ENCODE measurements at regions not wholly inside any gene's neighbourhood (a gene's known extent, or its start where the extent isn't known, plus 50 kb on each side); places are given as distances from the start of the nearest gene placed in this dataset.
A peak's percentile ranks its signal among the peaks of the same experiment; 100 is the strongest.

GRCh38 chr10:4685904-4686643 lies 139.9 kb upstream of the AKR1E2 start:
- no peak overlapping the region for H2AFZ ChIP-seq (ENCODE audit: low read length)
- TF ChIP-seq EZH2 (IDR thresholded peaks at IDR 0.05; ENCODE audit: low read length, unreplicated experiment) (no peak), EZH2phosphoT487 (IDR thresholded peaks at IDR 0.05; ENCODE audit: borderline replicate concordance, low read length) (no peak), CTCF (conservative IDR thresholded peaks at IDR 0.05; ENCODE audit: low read depth, low read length) (no peak)
- BruUV-seq (replicated peaks) = TSS peak; percentile 68

GRCh38 chr10:4685491-4685890 lies 140.5 kb upstream of the AKR1E2 start:
- DNase-seq = no peak
- Histone ChIP-seq H4K20me1 (ENCODE audit: low read length) (no peaks in the 10 kb centered on the region), H3K27me3 (ENCODE audit: low read length) (no peaks in the 10 kb centered on the region), H3K27ac (ENCODE audit: low read length) (peak overlapping the region; percentile 100), H3K9ac (ENCODE audit: low read length) (peak overlapping the region; percentile 88), H3K79me2 (ENCODE audit: low read length) (no peaks in the 10 kb centered on the region), H2AFZ (ENCODE audit: low read length) (no peak overlapping the region), H3K9me2 (replicated peaks; ENCODE audit: low read length) (no peaks in the 10 kb centered on the region), H3K4me3 (ENCODE audit: low read length) (no peak overlapping the region), H3K9me3 (ENCODE audit: low read length) (no peaks in the 10 kb centered on the region), H3K36me3 (ENCODE audit: low read depth, low read length) (no peaks in the 10 kb centered on the region), H3K4me1 (ENCODE audit: insufficient read depth, low read length) (peaks cover 52% of the 10 kb centered on the region), H3K4me2 (ENCODE audit: low read length) (no peak overlapping the region), H3F3A (ENCODE audit: low read length, unreplicated experiment) (no peaks in the 10 kb centered on the region)
- intact Hi-C loops (cut with micrococcal nuclease) = no loop called here
- TF ChIP-seq EZH2phosphoT487 (IDR thresholded peaks at IDR 0.05; ENCODE audit: borderline replicate concordance, low read length) = no peak
- no peak for TF ChIP-seq EZH2 (IDR thresholded peaks at IDR 0.05; ENCODE audit: low read length, unreplicated experiment)
- TF ChIP-seq CTCF (conservative IDR thresholded peaks at IDR 0.05; ENCODE audit: low read depth, low read length) = no peak
- no TSS peak for BruUV-seq (replicated peaks)
- POLR2A ChIA-PET (ENCODE audit: unreplicated experiment) = interaction anchor here (0.6 to 1.2 kb wide), 4 partner anchors 22 to 904 kb away, joined by 3 to 5 read pairs (median 4); partner anchors contain the start of gene KLF6
- ATAC-seq = no peak
- CTCF ChIA-PET = no interaction called here

More at GRCh38 chr10:4685904-4686643, 139.9 kb upstream of the AKR1E2 start:
- no peaks in the 10 kb centered on the region for H3K79me2 ChIP-seq (ENCODE audit: low read length)
- H3K9me3 ChIP-seq (ENCODE audit: low read length) = no peaks in the 10 kb centered on the region
- H3K4me3 ChIP-seq (ENCODE audit: low read length) = no peak overlapping the region
- CTCF ChIA-PET = interaction anchor here (0.7 kb wide), 1 partner anchor 66 kb away, joined by 3 read pairs; no protein-coding TSS in a partner anchor
- H3K36me3 ChIP-seq (ENCODE audit: low read depth, low read length) = no peaks in the 10 kb centered on the region
- peaks cover 58% of the 10 kb centered on the region for H3K4me1 ChIP-seq (ENCODE audit: insufficient read depth, low read length)
- no peaks in the 10 kb centered on the region for H3K9me2 ChIP-seq (replicated peaks; ENCODE audit: low read length)
- no peaks in the 10 kb centered on the region for H3K27me3 ChIP-seq (ENCODE audit: low read length)
- peak overlapping the region; percentile 100 for H3K27ac ChIP-seq (ENCODE audit: low read length)
- ATAC-seq (peak; percentile 12; the same call in 1 of the 2 replicates), DNase-seq (peak; percentile 29)
- peak overlapping the region; percentile 77 for H3K4me2 ChIP-seq (ENCODE audit: low read length)
- H4K20me1 ChIP-seq (ENCODE audit: low read length) = no peaks in the 10 kb centered on the region
- peak overlapping the region; percentile 88 for H3K9ac ChIP-seq (ENCODE audit: low read length)
- POLR2A ChIA-PET (ENCODE audit: unreplicated experiment) = interaction anchor here (0.5 to 1.3 kb wide), 10 partner anchors 9 to 905 kb away, joined by 3 to 10 read pairs (median 5); partner anchors contain the start of gene KLF6
- intact Hi-C loops (cut with micrococcal nuclease) = loop anchor here (1.0 to 2.0 kb wide), 2 partner anchors 8 to 23 kb away; no protein-coding TSS in a partner anchor
- H3F3A ChIP-seq (ENCODE audit: low read length, unreplicated experiment) = no peaks in the 10 kb centered on the region

DNA sequence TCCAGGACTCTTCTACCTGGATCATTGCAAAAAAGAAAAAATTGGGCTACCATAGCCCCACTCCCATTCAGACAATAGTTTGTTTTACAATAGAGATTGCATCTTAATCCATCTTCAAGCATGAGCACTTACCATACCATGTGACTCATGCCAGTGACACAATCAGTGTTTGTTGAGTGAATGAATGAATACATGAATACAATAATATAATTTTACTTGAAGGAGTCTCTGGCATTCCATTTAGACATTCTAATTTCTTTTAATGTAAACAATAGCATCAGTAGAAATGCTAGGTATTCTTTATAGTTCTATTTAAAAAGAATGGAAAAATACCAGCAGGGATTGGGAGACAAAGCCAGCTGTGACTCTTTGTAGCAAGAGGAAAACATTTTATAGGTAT lies 141.6 kb upstream of the AKR1E2 start:
- Histone ChIP-seq H3F3A (ENCODE audit: low read length, unreplicated experiment) (no peaks in the 10 kb centered on the region), H3K4me2 (ENCODE audit: low read length) (no peak overlapping the region), H3K9me2 (replicated peaks; ENCODE audit: low read length) (no peaks in the 10 kb centered on the region), H3K9ac (ENCODE audit: low read length) (peak overlapping the region; percentile 88), H2AFZ (ENCODE audit: low read length) (no peak overlapping the region), H3K79me2 (ENCODE audit: low read length) (no peaks in the 10 kb centered on the region), H3K27me3 (ENCODE audit: low read length) (no peaks in the 10 kb centered on the region), H3K9me3 (ENCODE audit: low read length) (no peaks in the 10 kb centered on the region), H3K36me3 (ENCODE audit: low read depth, low read length) (no peaks in the 10 kb centered on the region), H4K20me1 (ENCODE audit: low read length) (no peaks in the 10 kb centered on the region), H3K27ac (ENCODE audit: low read length) (peak overlapping the region; percentile 100), H3K4me1 (ENCODE audit: insufficient read depth, low read length) (peaks cover 49% of the 10 kb centered on the region), H3K4me3 (ENCODE audit: low read length) (no peak overlapping the region)
- CTCF ChIA-PET = no interaction called here
- ATAC-seq (peak; percentile 23; the same call in 1 of the 2 replicates), DNase-seq (peak; percentile 77)
- no peak for TF ChIP-seq CTCF (conservative IDR thresholded peaks at IDR 0.05; ENCODE audit: low read depth, low read length)
- no peak for TF ChIP-seq EZH2phosphoT487 (IDR thresholded peaks at IDR 0.05; ENCODE audit: borderline replicate concordance, low read length)
- no peak for TF ChIP-seq EZH2 (IDR thresholded peaks at IDR 0.05; ENCODE audit: low read length, unreplicated experiment)
- intact Hi-C loops (cut with micrococcal nuclease) = no loop called here
- no TSS peak for BruUV-seq (replicated peaks)
- POLR2A ChIA-PET (ENCODE audit: unreplicated experiment) = no interaction called here

All from PC-3 (cell line).